ENCODE measurements at regions not wholly inside any gene's neighbourhood (a gene's known extent, or its start where the extent isn't known, plus 50 kb on each side); places are given as distances from the start of the nearest gene placed in this dataset.

DNA sequence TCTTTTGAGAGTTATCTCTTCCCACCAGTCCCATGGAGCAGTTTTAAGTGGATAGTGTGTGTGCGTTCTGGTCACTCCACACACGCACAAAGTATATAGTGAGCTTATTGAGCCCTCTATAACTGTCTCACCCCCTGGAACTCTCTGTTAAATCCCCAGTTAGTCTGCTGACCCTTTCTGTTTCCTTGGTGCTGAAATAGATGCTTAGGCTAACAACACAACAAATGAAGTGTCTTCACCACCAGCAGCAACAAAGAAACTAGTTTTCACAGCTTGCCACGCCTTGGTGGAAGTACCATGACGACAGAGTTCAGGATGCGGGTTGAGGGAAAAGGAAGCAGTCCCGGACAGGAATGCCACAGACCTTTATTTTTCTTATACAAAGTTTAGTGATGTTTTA is 203.5 kb upstream of the TMEFF2 start (continued):
- TF ChIP-seq, protein P1, sequence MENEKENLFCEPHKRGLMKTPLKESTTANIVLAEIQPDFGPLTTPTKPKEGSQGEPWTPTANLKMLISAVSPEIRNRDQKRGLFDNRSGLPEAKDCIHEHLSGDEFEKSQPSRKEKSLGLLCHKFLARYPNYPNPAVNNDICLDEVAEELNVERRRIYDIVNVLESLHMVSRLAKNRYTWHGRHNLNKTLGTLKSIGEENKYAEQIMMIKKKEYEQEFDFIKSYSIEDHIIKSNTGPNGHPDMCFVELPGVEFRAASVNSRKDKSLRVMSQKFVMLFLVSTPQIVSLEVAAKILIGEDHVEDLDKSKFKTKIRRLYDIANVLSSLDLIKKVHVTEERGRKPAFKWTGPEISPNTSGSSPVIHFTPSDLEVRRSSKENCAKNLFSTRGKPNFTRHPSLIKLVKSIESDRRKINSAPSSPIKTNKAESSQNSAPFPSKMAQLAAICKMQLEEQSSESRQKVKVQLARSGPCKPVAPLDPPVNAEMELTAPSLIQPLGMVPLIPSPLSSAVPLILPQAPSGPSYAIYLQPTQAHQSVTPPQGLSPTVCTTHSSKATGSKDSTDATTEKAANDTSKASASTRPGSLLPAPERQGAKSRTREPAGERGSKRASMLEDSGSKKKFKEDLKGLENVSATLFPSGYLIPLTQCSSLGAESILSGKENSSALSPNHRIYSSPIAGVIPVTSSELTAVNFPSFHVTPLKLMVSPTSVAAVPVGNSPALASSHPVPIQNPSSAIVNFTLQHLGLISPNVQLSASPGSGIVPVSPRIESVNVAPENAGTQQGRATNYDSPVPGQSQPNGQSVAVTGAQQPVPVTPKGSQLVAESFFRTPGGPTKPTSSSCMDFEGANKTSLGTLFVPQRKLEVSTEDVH (IDR thresholded peaks at IDR 0.05; ENCODE audit: low read depth, partially characterized antibody) = no peak
- TF ChIP-seq, protein P2, sequence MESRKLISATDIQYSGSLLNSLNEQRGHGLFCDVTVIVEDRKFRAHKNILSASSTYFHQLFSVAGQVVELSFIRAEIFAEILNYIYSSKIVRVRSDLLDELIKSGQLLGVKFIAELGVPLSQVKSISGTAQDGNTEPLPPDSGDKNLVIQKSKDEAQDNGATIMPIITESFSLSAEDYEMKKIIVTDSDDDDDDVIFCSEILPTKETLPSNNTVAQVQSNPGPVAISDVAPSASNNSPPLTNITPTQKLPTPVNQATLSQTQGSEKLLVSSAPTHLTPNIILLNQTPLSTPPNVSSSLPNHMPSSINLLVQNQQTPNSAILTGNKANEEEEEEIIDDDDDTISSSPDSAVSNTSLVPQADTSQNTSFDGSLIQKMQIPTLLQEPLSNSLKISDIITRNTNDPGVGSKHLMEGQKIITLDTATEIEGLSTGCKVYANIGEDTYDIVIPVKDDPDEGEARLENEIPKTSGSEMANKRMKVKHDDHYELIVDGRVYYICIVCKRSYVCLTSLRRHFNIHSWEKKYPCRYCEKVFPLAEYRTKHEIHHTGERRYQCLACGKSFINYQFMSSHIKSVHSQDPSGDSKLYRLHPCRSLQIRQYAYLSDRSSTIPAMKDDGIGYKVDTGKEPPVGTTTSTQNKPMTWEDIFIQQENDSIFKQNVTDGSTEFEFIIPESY (IDR thresholded peaks at IDR 0.05) = no peak
- TF ChIP-seq BRCA1 (IDR thresholded peaks at IDR 0.05; ENCODE audit: low read depth, low read length) (no peak), NFYB (IDR thresholded peaks at IDR 0.05; ENCODE audit: insufficient read depth, low read depth, low read length) (no peak), SMARCA5 (IDR thresholded peaks at IDR 0.05) (no peak)
- TF ChIP-seq, protein P3, sequence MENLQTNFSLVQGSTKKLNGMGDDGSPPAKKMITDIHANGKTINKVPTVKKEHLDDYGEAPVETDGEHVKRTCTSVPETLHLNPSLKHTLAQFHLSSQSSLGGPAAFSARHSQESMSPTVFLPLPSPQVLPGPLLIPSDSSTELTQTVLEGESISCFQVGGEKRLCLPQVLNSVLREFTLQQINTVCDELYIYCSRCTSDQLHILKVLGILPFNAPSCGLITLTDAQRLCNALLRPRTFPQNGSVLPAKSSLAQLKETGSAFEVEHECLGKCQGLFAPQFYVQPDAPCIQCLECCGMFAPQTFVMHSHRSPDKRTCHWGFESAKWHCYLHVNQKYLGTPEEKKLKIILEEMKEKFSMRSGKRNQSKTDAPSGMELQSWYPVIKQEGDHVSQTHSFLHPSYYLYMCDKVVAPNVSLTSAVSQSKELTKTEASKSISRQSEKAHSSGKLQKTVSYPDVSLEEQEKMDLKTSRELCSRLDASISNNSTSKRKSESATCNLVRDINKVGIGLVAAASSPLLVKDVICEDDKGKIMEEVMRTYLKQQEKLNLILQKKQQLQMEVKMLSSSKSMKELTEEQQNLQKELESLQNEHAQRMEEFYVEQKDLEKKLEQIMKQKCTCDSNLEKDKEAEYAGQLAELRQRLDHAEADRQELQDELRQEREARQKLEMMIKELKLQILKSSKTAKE (IDR thresholded peaks at IDR 0.05; ENCODE audit: low read depth, poor library complexity, severe bottlenecking) = no peak

All from GM12878 (cell line).